WTC11 (cell line): ENCODE measurements at regions not wholly inside any gene's neighbourhood (a gene's known extent, or its start where the extent isn't known, plus 50 kb on each side); places are given as distances from the start of the nearest gene placed in this dataset.
A peak's percentile ranks its signal among the peaks of the same experiment; 100 is the strongest.

ENCODE experiments used
- ATAC-seq: fragments of 200-7000 bp; cut with Tn5 transposase; 2 replicates; pipeline ENCODE4 v1.10.0; 2021; ENCODE audit warnings: mild to moderate bottlenecking, moderate library complexity
- CTCF ChIA-PET: fragments of 300-600 bp; sonication (Branson Sonifier 250); formaldehyde crosslinking; loops from one replicate; lab custom pipeline; 2021; ENCODE audit warnings: antibody characterized with exemption; lab: Charles Lee
- POLR2A ChIA-PET: fragments of 350-600 bp; sonication (Branson Sonifier 250); formaldehyde crosslinking; loops from one replicate; lab custom pipeline; 2021; ENCODE audit warnings: antibody characterized with exemption; lab: Charles Lee
- DNase-seq: peaks from one replicate; pipeline ENCODE4 v3.0.0; 2021; ENCODE audit warnings: low spot score
- H3K27ac Mint-ChIP-seq: 2 replicates; pipeline ENCODE4 v1.8.0; 2021; ENCODE audit warnings: mixed read lengths
- H3K27me3 Mint-ChIP-seq: 2 replicates; pipeline ENCODE4 v1.8.0; 2021; ENCODE audit warnings: low read depth, mild to moderate bottlenecking, moderate library complexity, mixed read lengths
- H3K36me3 Mint-ChIP-seq: 2 replicates; pipeline ENCODE4 v1.8.0; 2021; ENCODE audit warnings: mixed read lengths
- H3K4me1 Mint-ChIP-seq: 2 replicates; pipeline ENCODE4 v1.8.0; 2022; ENCODE audit warnings: mixed read lengths
- H3K4me3 Mint-ChIP-seq: 2 replicates; pipeline ENCODE4 v1.8.0; 2021; ENCODE audit warnings: mild to moderate bottlenecking, moderate library complexity, mixed read lengths
- H3K9me3 Mint-ChIP-seq: 2 replicates; pipeline ENCODE4 v1.8.0; 2021; ENCODE audit warnings: mixed read lengths
- ATF1 ChIP-seq: sonication (generic); formaldehyde crosslinking; IDR thresholded peaks from 2 replicates; pipeline ENCODE4 v1.8.1; 2023; ENCODE audit warnings: mild to moderate bottlenecking, moderate library complexity, missing genetic modification reagents
- CREM ChIP-seq: sonication (generic); formaldehyde crosslinking; IDR thresholded peaks from 2 replicates; pipeline ENCODE4 v1.8.1; 2022; ENCODE audit warnings: mild to moderate bottlenecking, missing genetic modification reagents, moderate library complexity
- E2F4 ChIP-seq: sonication (generic); formaldehyde crosslinking; IDR thresholded peaks from 2 replicates; pipeline ENCODE4 v1.8.1; 2022; ENCODE audit warnings: low read depth, mild to moderate bottlenecking, moderate library complexity, missing genetic modification reagents, borderline replicate concordance
- E2F5 ChIP-seq: sonication (generic); formaldehyde crosslinking; IDR thresholded peaks from 2 replicates; pipeline ENCODE4 v1.8.1; 2022; ENCODE audit warnings: mild to moderate bottlenecking, moderate library complexity, missing genetic modification reagents
- ETV6 ChIP-seq: sonication (generic); formaldehyde crosslinking; IDR thresholded peaks from 2 replicates; pipeline ENCODE4 v1.8.1; 2022; ENCODE audit warnings: mild to moderate bottlenecking, missing genetic modification reagents
- FOXK1 ChIP-seq: sonication (generic); formaldehyde crosslinking; IDR thresholded peaks from 2 replicates; pipeline ENCODE4 v1.8.0; 2022; ENCODE audit warnings: mild to moderate bottlenecking, moderate library complexity, missing genetic modification reagents
- IRF1 ChIP-seq: sonication (generic); formaldehyde crosslinking; IDR thresholded peaks from 2 replicates; pipeline ENCODE4 v1.8.0; 2023; ENCODE audit warnings: missing genetic modification reagents
- JAZF1 ChIP-seq: fragments of 250-450 bp; sonication (Bioruptor Pico); IDR thresholded peaks from 2 replicates; pipeline ENCODE4 v1.9.0; 2021; ENCODE audit warnings: moderate library complexity, mild to moderate bottlenecking, inconsistent platforms
- NFYB ChIP-seq: sonication (generic); formaldehyde crosslinking; conservative IDR thresholded peaks from 2 replicates; pipeline ENCODE4 v1.8.0; 2022; ENCODE audit warnings: low read depth, missing genetic modification reagents
- PRRX2 ChIP-seq: fragments of 250-450 bp; sonication (Bioruptor Pico); IDR thresholded peaks from 2 replicates; pipeline ENCODE4 v1.8.0; 2021; ENCODE audit warnings: mild to moderate bottlenecking
- SMAD4 ChIP-seq: sonication (generic); formaldehyde crosslinking; IDR thresholded peaks from 2 replicates; pipeline ENCODE4 v1.8.0; 2022; ENCODE audit warnings: mild to moderate bottlenecking, missing genetic modification reagents
- ZNF281 ChIP-seq: sonication (generic); formaldehyde crosslinking; IDR thresholded peaks from 2 replicates; pipeline ENCODE4 v1.8.0; 2023; ENCODE audit warnings: mild to moderate bottlenecking, missing genetic modification reagents
- ZNF425 ChIP-seq: fragments of 250-450 bp; sonication (Bioruptor Pico); conservative IDR thresholded peaks from 2 replicates; pipeline ENCODE4 v1.9.0; 2021; ENCODE audit warnings: mild to moderate bottlenecking
- ZNF671 ChIP-seq: fragments of 250-450 bp; sonication (Bioruptor Pico); IDR thresholded peaks from 2 replicates; pipeline ENCODE4 v1.8.0; 2021; ENCODE audit warnings: mild to moderate bottlenecking
- TF ChIP-seq, protein P1 (sequence below): sonication (generic); formaldehyde crosslinking; IDR thresholded peaks from 2 replicates; pipeline ENCODE4 v1.8.0; 2022; ENCODE audit warnings: mild to moderate bottlenecking, missing genetic modification reagents
- TF ChIP-seq, protein P2 (sequence below): sonication (generic); formaldehyde crosslinking; IDR thresholded peaks from 2 replicates; pipeline ENCODE4 v1.8.0; 2022; ENCODE audit warnings: missing genetic modification reagents

GRCh38 chr9:107636571-107637381, 147.2 kb upstream of the KLF4 start:
- POLR2A ChIA-PET = no interaction called here
- H3K36me3 Mint-ChIP-seq = no peaks in the 10 kb centered on the region
- H3K27me3 Mint-ChIP-seq = peaks cover 26% of the 10 kb centered on the region
- CTCF ChIA-PET = no interaction called here
- no peaks in the 10 kb centered on the region for H3K9me3 Mint-ChIP-seq
- H3K27ac Mint-ChIP-seq = no peak overlapping the region
- H3K4me1 Mint-ChIP-seq = peaks cover 55% of the 10 kb centered on the region
- H3K4me3 Mint-ChIP-seq = peak overlapping the region; percentile 41
- DNase-seq = no peak
- no peak for ATAC-seq
- TF ChIP-seq, protein P1, sequence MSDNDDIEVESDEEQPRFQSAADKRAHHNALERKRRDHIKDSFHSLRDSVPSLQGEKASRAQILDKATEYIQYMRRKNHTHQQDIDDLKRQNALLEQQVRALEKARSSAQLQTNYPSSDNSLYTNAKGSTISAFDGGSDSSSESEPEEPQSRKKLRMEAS (CRISPR knock-in tag) = 0 out of 2 replicates have a peak, but pooled peaks have one; percentile 18
- TF ChIP-seq ETV6 = no peak
- TF ChIP-seq SMAD4 (CRISPR knock-in tag) = no peak
- TF ChIP-seq JAZF1 (CRISPR knock-in tag) = no peak
- no peak for TF ChIP-seq PRRX2 (CRISPR knock-in tag)
- no peak for TF ChIP-seq NFYB
- TF ChIP-seq E2F5 (CRISPR knock-in tag) = no peak

DNA sequence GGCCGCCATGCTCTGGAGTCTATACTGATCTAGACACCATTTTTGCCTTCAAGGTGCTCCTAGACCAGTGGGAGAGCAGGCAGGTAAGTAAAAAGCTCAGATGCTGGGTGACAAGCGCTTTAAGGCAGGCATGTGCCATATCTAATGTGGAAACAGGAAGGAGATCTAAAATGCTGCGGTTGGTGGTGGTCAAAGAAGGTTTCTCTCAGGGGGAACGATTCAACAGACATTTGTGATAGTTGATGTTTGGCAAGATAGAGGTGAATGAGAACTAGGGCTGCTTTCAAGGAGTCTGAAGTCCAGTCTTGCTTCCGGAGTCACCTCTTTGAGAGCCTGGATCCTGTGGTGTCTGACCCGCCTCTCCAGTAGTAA, 146.2 kb upstream of the KLF4 start:
- ChIA-PET CTCF (no interaction called here), POLR2A (no interaction called here)
- no peak for DNase-seq
- Mint-ChIP-seq H3K36me3 (no peaks in the 10 kb centered on the region), H3K27me3 (peaks cover 26% of the 10 kb centered on the region), H3K4me1 (peaks cover 62% of the 10 kb centered on the region), H3K4me3 (no peak overlapping the region), H3K9me3 (no peaks in the 10 kb centered on the region), H3K27ac (no peak overlapping the region)
- ATAC-seq = no peak
- TF ChIP-seq E2F4 (CRISPR knock-in tag) (no peak), ZNF425 (CRISPR knock-in tag) (no peak), E2F5 (CRISPR knock-in tag) (no peak), IRF1 (CRISPR knock-in tag) (no peak), CREM (CRISPR knock-in tag) (no peak), ATF1 (CRISPR knock-in tag) (no peak), ZNF671 (CRISPR knock-in tag) (no peak), NFYB (no peak), ZNF281 (CRISPR knock-in tag) (no peak), FOXK1 (no peak)
- TF ChIP-seq, protein P1 (CRISPR knock-in tag) = no peak
- TF ChIP-seq, protein P2, sequence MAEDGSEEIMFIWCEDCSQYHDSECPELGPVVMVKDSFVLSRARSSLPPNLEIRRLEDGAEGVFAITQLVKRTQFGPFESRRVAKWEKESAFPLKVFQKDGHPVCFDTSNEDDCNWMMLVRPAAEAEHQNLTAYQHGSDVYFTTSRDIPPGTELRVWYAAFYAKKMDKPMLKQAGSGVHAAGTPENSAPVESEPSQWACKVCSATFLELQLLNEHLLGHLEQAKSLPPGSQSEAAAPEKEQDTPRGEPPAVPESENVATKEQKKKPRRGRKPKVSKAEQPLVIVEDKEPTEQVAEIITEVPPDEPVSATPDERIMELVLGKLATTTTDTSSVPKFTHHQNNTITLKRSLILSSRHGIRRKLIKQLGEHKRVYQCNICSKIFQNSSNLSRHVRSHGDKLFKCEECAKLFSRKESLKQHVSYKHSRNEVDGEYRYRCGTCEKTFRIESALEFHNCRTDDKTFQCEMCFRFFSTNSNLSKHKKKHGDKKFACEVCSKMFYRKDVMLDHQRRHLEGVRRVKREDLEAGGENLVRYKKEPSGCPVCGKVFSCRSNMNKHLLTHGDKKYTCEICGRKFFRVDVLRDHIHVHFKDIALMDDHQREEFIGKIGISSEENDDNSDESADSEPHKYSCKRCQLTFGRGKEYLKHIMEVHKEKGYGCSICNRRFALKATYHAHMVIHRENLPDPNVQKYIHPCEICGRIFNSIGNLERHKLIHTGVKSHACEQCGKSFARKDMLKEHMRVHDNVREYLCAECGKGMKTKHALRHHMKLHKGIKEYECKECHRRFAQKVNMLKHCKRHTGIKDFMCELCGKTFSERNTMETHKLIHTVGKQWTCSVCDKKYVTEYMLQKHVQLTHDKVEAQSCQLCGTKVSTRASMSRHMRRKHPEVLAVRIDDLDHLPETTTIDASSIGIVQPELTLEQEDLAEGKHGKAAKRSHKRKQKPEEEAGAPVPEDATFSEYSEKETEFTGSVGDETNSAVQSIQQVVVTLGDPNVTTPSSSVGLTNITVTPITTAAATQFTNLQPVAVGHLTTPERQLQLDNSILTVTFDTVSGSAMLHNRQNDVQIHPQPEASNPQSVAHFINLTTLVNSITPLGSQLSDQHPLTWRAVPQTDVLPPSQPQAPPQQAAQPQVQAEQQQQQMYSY (CRISPR knock-in tag) = no peak
